Hepatocyte (in vitro differentiated cells): ENCODE measurements at regions not wholly inside any gene's neighbourhood (a gene's known extent, or its start where the extent isn't known, plus 50 kb on each side); places are given as distances from the start of the nearest gene placed in this dataset.

Source experiments
- DNase-seq: peaks from one replicate; pipeline ENCODE4 v3.0.0-alpha.2; 2016; ENCODE audit warnings: low spot score
- H2AFZ ChIP-seq: fragments of 200-600 bp; sonication (generic); 2 replicates; pipeline ENCODE4 v1.6.0; 2016; ENCODE audit warnings: antibody characterized with exemption, mild to moderate bottlenecking
- H3K27ac ChIP-seq: fragments of 200-600 bp; sonication (generic); 2 replicates; pipeline ENCODE4 v1.5.1; 2016; ENCODE audit warnings: mild to moderate bottlenecking
- H3K27me3 ChIP-seq: fragments of 200-600 bp; sonication (generic); 2 replicates; pipeline ENCODE4 v1.6.1; 2016
- H3K36me3 ChIP-seq: fragments of 200-600 bp; sonication (generic); replicated peaks from 2 replicates; pipeline ENCODE4 v1.5.1; 2016; ENCODE audit warnings: low read depth; ENCODE audit not compliant: insufficient read depth
- H3K4me1 ChIP-seq: fragments of 200-600 bp; sonication (generic); 2 replicates; pipeline ENCODE4 v1.5.1; 2016; ENCODE audit warnings: mild to moderate bottlenecking, moderate library complexity; ENCODE audit not compliant: insufficient read depth
- H3K4me2 ChIP-seq: fragments of 200-600 bp; sonication (generic); 2 replicates; pipeline ENCODE4 v1.6.0; 2016
- H3K4me3 ChIP-seq: fragments of 200-600 bp; sonication (generic); 2 replicates; pipeline ENCODE4 v1.5.1; 2016; ENCODE audit warnings: mild to moderate bottlenecking
- H3K79me2 ChIP-seq: fragments of 200-600 bp; sonication (generic); 2 replicates; pipeline ENCODE4 v1.6.0; 2017; ENCODE audit warnings: mild to moderate bottlenecking
- H3K9me2 ChIP-seq: fragments of 200-600 bp; sonication (generic); replicated peaks from 2 replicates; pipeline ENCODE4 v1.6.0; 2017; ENCODE audit warnings: mild to moderate bottlenecking; ENCODE audit not compliant: insufficient read depth
- H3K9me3 ChIP-seq: fragments of 200-600 bp; sonication (generic); 2 replicates; pipeline ENCODE4 v1.5.1; 2016; ENCODE audit warnings: low read depth, mild to moderate bottlenecking
- H4K20me1 ChIP-seq: fragments of 200-600 bp; sonication (generic); 2 replicates; pipeline ENCODE4 v1.6.0; 2016; ENCODE audit warnings: mild to moderate bottlenecking; ENCODE audit not compliant: insufficient read depth, poor library complexity, severe bottlenecking
- CTCF ChIP-seq: fragments of 200-600 bp; sonication (generic); IDR thresholded peaks from 2 replicates; pipeline ENCODE4 v1.5.1; 2016; ENCODE audit warnings: antibody characterized with exemption, mild to moderate bottlenecking; ENCODE audit not compliant: poor library complexity
- EZH2 ChIP-seq: fragments of 200-600 bp; sonication (generic); IDR thresholded peaks from 2 replicates; pipeline ENCODE4 v1.6.1; 2016; ENCODE audit warnings: antibody characterized with exemption, mild to moderate bottlenecking, borderline replicate concordance
- EZH2phosphoT487 ChIP-seq: fragments of 200-600 bp; sonication (generic); IDR thresholded peaks from one replicate; pipeline ENCODE4 v1.6.1; 2018; ENCODE audit warnings: antibody characterized with exemption, mild to moderate bottlenecking, low read depth, moderate library complexity; ENCODE audit not compliant: unreplicated experiment, severe bottlenecking
- WGBS: methylation state at CpG from one replicate; pipeline ENCODE4 v1.1.6; 2016; ENCODE audit warnings: low lambda C conversion rate; ENCODE audit errors: missing lambda C conversion rate; 5-methylcytosine and 5-hydroxymethylcytosine counted together

DNA sequence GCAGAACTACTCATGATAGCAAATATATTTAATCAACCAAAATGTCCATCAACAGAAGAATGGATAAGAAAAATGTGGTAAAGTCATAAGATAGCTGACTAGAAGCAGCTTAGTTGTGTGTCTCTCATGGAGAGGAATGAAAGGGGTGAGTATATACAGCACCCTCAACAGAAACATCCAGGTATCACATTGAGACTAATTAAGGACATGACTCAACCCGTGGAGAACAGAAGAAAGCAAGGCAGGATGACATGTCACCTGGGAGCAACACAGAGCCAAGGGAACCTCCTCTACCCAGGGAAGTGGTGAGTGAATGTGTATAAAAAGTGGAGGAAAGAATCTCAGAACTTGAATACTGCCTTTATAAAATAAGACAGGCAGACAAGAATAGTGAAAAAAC is 1695.0 kb upstream of the CELF4 start:
- Histone ChIP-seq H3K4me1 (no peaks in the 10 kb centered on the region), H2AFZ (no peak overlapping the region), H3K9me2 (no peaks in the 10 kb centered on the region), H3K27ac (no peak overlapping the region), H3K9me3 (no peaks in the 10 kb centered on the region), H3K36me3 (no peaks in the 10 kb centered on the region), H4K20me1 (no peaks in the 10 kb centered on the region), H3K4me2 (no peak overlapping the region), H3K4me3 (no peak overlapping the region), H3K79me2 (no peaks in the 10 kb centered on the region), H3K27me3 (no peaks in the 10 kb centered on the region)
- TF ChIP-seq EZH2phosphoT487 (no peak), EZH2 (no peak), CTCF (no peak)
- no peak for DNase-seq
- 95% methylated on average over 1 of the region's 1 CpG for WGBS

DNA sequence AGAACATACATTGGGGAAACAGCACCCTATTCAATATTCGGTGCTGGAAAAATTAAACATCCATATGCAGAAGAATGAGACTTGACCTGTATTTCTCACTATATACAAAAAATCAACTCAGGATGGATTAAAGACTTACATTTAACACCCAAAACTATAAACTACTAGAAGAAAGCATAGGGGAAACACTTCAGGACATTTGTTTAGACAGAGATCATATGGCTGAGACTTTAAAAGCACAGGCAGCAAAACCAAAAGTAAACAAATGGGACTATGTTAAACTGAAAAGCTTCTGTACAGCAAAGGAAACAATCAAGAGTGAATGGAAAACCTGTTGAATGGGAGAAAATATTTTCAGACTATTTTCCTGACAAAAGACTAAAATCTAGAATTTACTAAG is 1694.1 kb upstream of the CELF4 start:
- no peaks in the 10 kb centered on the region for H3K9me3 ChIP-seq
- WGBS: 79% methylated on average over 1 of the region's 1 CpG
- no peak for DNase-seq
- H3K36me3 ChIP-seq: no peaks in the 10 kb centered on the region
- no peak overlapping the region for H2AFZ ChIP-seq
- H4K20me1 ChIP-seq: no peaks in the 10 kb centered on the region
- no peaks in the 10 kb centered on the region for H3K9me2 ChIP-seq
- no peak overlapping the region for H3K4me2 ChIP-seq
- H3K4me3 ChIP-seq: no peak overlapping the region
- H3K27ac ChIP-seq: no peak overlapping the region
- H3K4me1 ChIP-seq: no peaks in the 10 kb centered on the region
- H3K27me3 ChIP-seq: no peaks in the 10 kb centered on the region
- no peaks in the 10 kb centered on the region for H3K79me2 ChIP-seq
- TF ChIP-seq EZH2 (no peak), CTCF (no peak), EZH2phosphoT487 (no peak)

DNA sequence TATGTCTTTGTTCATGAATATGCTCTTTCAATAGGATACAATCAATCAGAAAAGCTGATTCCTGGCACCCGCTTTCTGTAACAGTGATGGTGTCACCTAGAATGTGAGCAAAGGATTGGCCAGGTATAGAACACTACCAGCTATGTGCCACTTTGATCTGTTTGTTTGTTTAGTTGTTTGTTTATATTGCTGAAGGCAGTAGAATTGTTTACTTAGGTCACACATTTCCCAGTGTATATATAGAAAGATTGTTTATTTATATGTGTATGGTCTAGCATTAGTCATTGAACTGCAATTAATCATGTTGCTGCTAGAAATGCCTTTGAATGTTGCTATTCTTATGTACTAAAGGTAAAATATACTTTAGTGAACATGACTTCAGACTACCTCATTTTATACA is 1678.6 kb upstream of the CELF4 start:
- H3K9me3 ChIP-seq: no peaks in the 10 kb centered on the region
- no peak overlapping the region for H3K4me2 ChIP-seq
- no peak overlapping the region for H3K4me3 ChIP-seq
- H3K27ac ChIP-seq: no peak overlapping the region
- H3K79me2 ChIP-seq: no peaks in the 10 kb centered on the region
- no peaks in the 10 kb centered on the region for H4K20me1 ChIP-seq
- no peaks in the 10 kb centered on the region for H3K4me1 ChIP-seq
- H3K36me3 ChIP-seq: no peaks in the 10 kb centered on the region
- DNase-seq: no peak
- H3K27me3 ChIP-seq: no peaks in the 10 kb centered on the region
- WGBS: 96% methylated on average over 1 of the region's 1 CpG
- no peak overlapping the region for H2AFZ ChIP-seq
- no peak for TF ChIP-seq CTCF
- TF ChIP-seq EZH2phosphoT487: no peak
- TF ChIP-seq EZH2: no peak
- no peaks in the 10 kb centered on the region for H3K9me2 ChIP-seq

DNA sequence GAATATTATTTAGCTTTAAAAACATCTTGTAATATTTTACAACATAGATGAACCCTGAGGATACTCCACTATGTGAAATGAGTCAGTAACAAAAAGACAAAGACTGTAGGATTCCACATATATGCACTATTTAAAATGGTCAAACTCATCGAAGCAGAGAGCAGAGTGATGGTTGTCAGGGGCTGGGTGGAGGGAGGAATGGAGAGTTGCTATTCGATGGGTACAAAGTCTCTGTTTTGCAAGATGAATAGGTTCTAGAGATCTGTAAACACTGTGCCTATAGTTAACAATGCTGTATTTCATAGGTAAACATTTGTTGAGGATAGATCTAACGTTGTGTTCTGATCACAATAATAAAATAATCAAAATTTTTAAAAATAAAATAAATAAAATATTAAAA is 1675.9 kb upstream of the CELF4 start:
- Histone ChIP-seq H3K4me2 (no peak overlapping the region), H3K36me3 (no peaks in the 10 kb centered on the region), H2AFZ (no peak overlapping the region), H3K4me1 (no peaks in the 10 kb centered on the region), H3K9me2 (no peaks in the 10 kb centered on the region), H3K79me2 (no peaks in the 10 kb centered on the region), H4K20me1 (no peaks in the 10 kb centered on the region), H3K9me3 (no peaks in the 10 kb centered on the region), H3K27me3 (no peaks in the 10 kb centered on the region), H3K27ac (no peak overlapping the region), H3K4me3 (no peak overlapping the region)
- TF ChIP-seq EZH2 (no peak), EZH2phosphoT487 (no peak), CTCF (no peak)
- WGBS: 68% methylated on average over 3 of the region's 3 CpGs
- DNase-seq: no peak
